H1 (cell line): ENCODE measurements at regions not wholly inside any gene's neighbourhood (a gene's known extent, or its start where the extent isn't known, plus 50 kb on each side); places are given as distances from the start of the nearest gene placed in this dataset.

Experiments
- CTCF ChIA-PET: fragments of 300-600 bp; sonication (Branson Sonifier 250); formaldehyde crosslinking; loops from one replicate; lab custom pipeline; 2021; ENCODE audit not compliant: partially characterized antibody; lab: Charles Lee
- POLR2A ChIA-PET: fragments of 300-600 bp; sonication (Branson Sonifier 250); formaldehyde crosslinking; loops from one replicate; lab custom pipeline; 2021; ENCODE audit warnings: inconsistent platforms; ENCODE audit not compliant: partially characterized antibody; lab: Charles Lee
- DNase-seq, 2 experiments: peaks; one replicate each; pipeline versions ENCODE4 v3.0.0 to v3.0.0-alpha.2; 2010 to 2022; ENCODE audit warnings: low spot score in 2 of 2, low read depth in 1 of 2, mixed read lengths in 1 of 2
- FAIRE-seq: peaks from 2 replicates; lab custom pipeline; 2011; peaks lifted over from hg19 to GRCh38; lab: Jason Lieb, UNC
- H2AFZ ChIP-seq: 2 replicates; pipeline ENCODE4 v1.8.1; 2012; ENCODE audit warnings: low read length, inconsistent platforms
- H2AK5ac ChIP-seq: 2 replicates; pipeline ENCODE4 v1.6.1; 2013; ENCODE audit warnings: low read depth, low read length
- H2BK120ac ChIP-seq: replicated peaks from 2 replicates; pipeline ENCODE3; 2013; ENCODE audit warnings: low read depth, low read length, inconsistent platforms
- H2BK12ac ChIP-seq: 2 replicates; pipeline ENCODE4 v1.6.1; 2013; ENCODE audit warnings: low read depth, low read length
- H2BK15ac ChIP-seq: 2 replicates; pipeline ENCODE4 v1.6.1; 2013; ENCODE audit warnings: low read length
- H2BK20ac ChIP-seq: 2 replicates; pipeline ENCODE4 v1.6.1; 2013; ENCODE audit warnings: low read length
- H2BK5ac ChIP-seq: 2 replicates; pipeline ENCODE4 v1.6.1; 2013; ENCODE audit warnings: low read depth, low read length
- H3K14ac ChIP-seq: 2 replicates; pipeline ENCODE4 v1.6.1; 2013; ENCODE audit warnings: inconsistent platforms; ENCODE audit not compliant: insufficient read length
- H3K18ac ChIP-seq: 2 replicates; pipeline ENCODE4 v1.6.1; 2013; ENCODE audit warnings: low read length; ENCODE audit errors: extremely low read depth
- H3K23ac ChIP-seq: 2 replicates; pipeline ENCODE4 v1.6.1; 2013; ENCODE audit warnings: inconsistent platforms; ENCODE audit not compliant: insufficient read length
- H3K23me2 ChIP-seq: 2 replicates; pipeline ENCODE4 v1.6.1; 2013; ENCODE audit warnings: low read depth, low read length
- H3K27ac ChIP-seq: 2 replicates; pipeline ENCODE4 v1.6.1; 2011; ENCODE audit warnings: low read depth, low read length, inconsistent platforms
- H3K27me3 ChIP-seq, 4 experiments: replicated peaks in 1 of 4; 1 replicate in 1 of 4; 2 replicates in 3 of 4; pipeline versions ENCODE4 v1.6.1 to v1.8.1; 2011 to 2013; ENCODE audit warnings: low read length in 3 of 4, mild to moderate bottlenecking in 3 of 4, inconsistent platforms in 2 of 4, mixed read lengths in 2 of 4, moderate library complexity in 1 of 4; ENCODE audit not compliant: control insufficient read depth in 3 of 4, insufficient read depth in 3 of 4; ENCODE audit errors: extremely low read depth in 1 of 4
- H3K36me3 ChIP-seq, 4 experiments: 2 replicates each; pipeline versions ENCODE4 v1.6.1 to v1.8.1; 2011 to 2013; ENCODE audit warnings: mild to moderate bottlenecking in 4 of 4, low read length in 3 of 4, moderate library complexity in 2 of 4, control low read depth in 1 of 4, inconsistent platforms in 1 of 4; ENCODE audit not compliant: insufficient read depth in 4 of 4, control insufficient read depth in 2 of 4
- H3K4ac ChIP-seq: replicated peaks from 2 replicates; pipeline ENCODE3; 2013; ENCODE audit warnings: low read length, low read depth, mixed read lengths, inconsistent platforms; ENCODE audit not compliant: insufficient read length
- H3K4me1 ChIP-seq, 4 experiments: replicated peaks in 1 of 4; 1 replicate in 1 of 4; 2 replicates in 3 of 4; pipeline versions ENCODE4 v1.6.1 to v1.8.1; 2011 to 2013; ENCODE audit warnings: low read length in 3 of 4, inconsistent platforms in 2 of 4, mixed read lengths in 1 of 4; ENCODE audit not compliant: insufficient read depth in 4 of 4, control insufficient read depth in 3 of 4
- H3K4me2 ChIP-seq, 2 experiments: 2 replicates each; pipeline versions ENCODE4 v1.6.1 to v1.8.1; 2011 to 2013; ENCODE audit warnings: low read depth in 2 of 2, low read length in 2 of 2, control low read depth in 1 of 2, inconsistent platforms in 1 of 2, mild to moderate bottlenecking in 1 of 2; ENCODE audit not compliant: insufficient read depth in 1 of 2
- H3K4me3 ChIP-seq, 4 experiments: fragments of 200-600, 300-600 bp in 1 of 4; sonication (generic), shearing (Covaris generic), sonication (Bioruptor Twin) in 1 of 4; 2 replicates each; pipeline versions ENCODE4 v1.5.1 to v1.8.1; 2011 to 2016; ENCODE audit warnings: low read length in 4 of 4, low read depth in 3 of 4, control low read depth in 2 of 4, inconsistent platforms in 2 of 4, mild to moderate bottlenecking in 2 of 4, mixed read lengths in 1 of 4, moderate library complexity in 1 of 4; ENCODE audit not compliant: insufficient read depth in 2 of 4; ENCODE audit errors: extremely low read depth in 1 of 4
- H3K56ac ChIP-seq: replicated peaks from 2 replicates; pipeline ENCODE3; 2013; ENCODE audit warnings: low read depth, mild to moderate bottlenecking, mixed read lengths, low read length, inconsistent platforms; ENCODE audit not compliant: insufficient read length
- H3K79me1 ChIP-seq: 2 replicates; pipeline ENCODE4 v1.6.1; 2013; ENCODE audit warnings: low read depth, low read length, control low read depth
- H3K79me2 ChIP-seq, 2 experiments: 2 replicates each; pipeline versions ENCODE4 v1.6.1 to v1.8.1; 2012 to 2013; ENCODE audit warnings: low read length in 2 of 2, mild to moderate bottlenecking in 2 of 2, inconsistent platforms in 1 of 2; ENCODE audit not compliant: insufficient read depth in 2 of 2, control insufficient read depth in 1 of 2
- H3K9ac ChIP-seq, 4 experiments: replicated peaks in 1 of 4; 1 replicate in 1 of 4; 2 replicates in 3 of 4; pipeline versions ENCODE4 v1.6.1 to v1.8.1; 2011 to 2013; ENCODE audit warnings: low read depth in 3 of 4, low read length in 3 of 4, control low read depth in 2 of 4, mild to moderate bottlenecking in 2 of 4, moderate library complexity in 2 of 4, inconsistent platforms in 1 of 4; ENCODE audit errors: extremely low read depth in 1 of 4
- H3K9me3 ChIP-seq, 2 experiments: 2 replicates each; pipeline versions ENCODE4 v1.6.1 to v1.8.1; 2012 to 2013; ENCODE audit warnings: mild to moderate bottlenecking in 2 of 2, moderate library complexity in 2 of 2, control low read depth in 1 of 2, inconsistent platforms in 1 of 2, low read depth in 1 of 2, low read length in 1 of 2, mixed read lengths in 1 of 2; ENCODE audit not compliant: insufficient read depth in 2 of 2
- H4K20me1 ChIP-seq, 2 experiments: replicated peaks in 1 of 2; 2 replicates each; pipeline versions ENCODE3 to v1.8.1; 2011 to 2013; ENCODE audit warnings: inconsistent platforms in 2 of 2, low read length in 2 of 2, mild to moderate bottlenecking in 1 of 2; ENCODE audit not compliant: insufficient read depth in 2 of 2, control insufficient read depth in 1 of 2
- H4K5ac ChIP-seq: 2 replicates; pipeline ENCODE4 v1.6.1; 2013; ENCODE audit warnings: low read length, low read depth, mixed read lengths, inconsistent platforms; ENCODE audit not compliant: insufficient read length
- H4K8ac ChIP-seq: 2 replicates; pipeline ENCODE4 v1.8.0; 2013; ENCODE audit warnings: mild to moderate bottlenecking, moderate library complexity, low read length, inconsistent platforms; ENCODE audit not compliant: insufficient read depth; ENCODE audit errors: extremely low read depth
- H4K91ac ChIP-seq: replicated peaks from 2 replicates; pipeline ENCODE3; 2013; ENCODE audit warnings: low read length, mixed read lengths, inconsistent platforms; ENCODE audit not compliant: insufficient read length
- ASH2L ChIP-seq: fragments of 200-600, 300-600 bp; sonication (generic); IDR thresholded peaks from one replicate; pipeline ENCODE4 v1.7.1; 2017; ENCODE audit warnings: low read length
- GABPA ChIP-seq: IDR thresholded peaks from 2 replicates; pipeline ENCODE4 v1.6.1; 2011; ENCODE audit warnings: mild to moderate bottlenecking, low read length, moderate library complexity, borderline replicate concordance; ENCODE audit not compliant: insufficient read depth
- GTF2F1 ChIP-seq: IDR thresholded peaks from 2 replicates; pipeline ENCODE4 v1.6.1; 2012; ENCODE audit warnings: low read depth, low read length, improper control_type of control experiment, borderline replicate concordance
- JUN ChIP-seq: IDR thresholded peaks from 2 replicates; pipeline ENCODE4 v1.6.1; 2011; ENCODE audit warnings: low read depth, mild to moderate bottlenecking, improper control_type of control experiment, low read length
- KDM4A ChIP-seq: IDR thresholded peaks from one replicate; pipeline ENCODE4 v1.7.1; 2012; ENCODE audit warnings: low read depth, mild to moderate bottlenecking, moderate library complexity, low read length, inconsistent platforms; ENCODE audit not compliant: severe bottlenecking
- NANOG ChIP-seq: IDR thresholded peaks from 2 replicates; pipeline ENCODE4 v1.6.1; 2011; ENCODE audit warnings: low read length, low read depth, mild to moderate bottlenecking, inconsistent platforms; ENCODE audit not compliant: insufficient read depth, poor library complexity, severe bottlenecking
- POLR2A ChIP-seq, 2 experiments: IDR thresholded peaks; 1 replicate in 1 of 2; 2 replicates in 1 of 2; pipeline ENCODE4 v1.6.1; 2011; ENCODE audit warnings: low read depth in 2 of 2, low read length in 2 of 2, mild to moderate bottlenecking in 2 of 2; ENCODE audit errors: control extremely low read depth in 1 of 2
- RAD21 ChIP-seq, 2 experiments: IDR thresholded peaks in 1 of 2; conservative IDR thresholded peaks in 1 of 2; 2 replicates each; pipeline ENCODE4 v1.6.1; 2011; ENCODE audit warnings: low read depth in 2 of 2, low read length in 2 of 2, improper control_type of control experiment in 1 of 2, inconsistent platforms in 1 of 2, mild to moderate bottlenecking in 1 of 2, moderate library complexity in 1 of 2
- RBBP5 ChIP-seq: IDR thresholded peaks from 2 replicates; pipeline ENCODE4 v1.7.1; 2012; ENCODE audit warnings: low read depth, mild to moderate bottlenecking, inconsistent platforms, low read length, moderate library complexity, borderline replicate concordance
- RNF2 ChIP-seq: fragments of 200-900, 300-1000 bp; sonication (generic); IDR thresholded peaks from 2 replicates; pipeline ENCODE4 v1.7.1; 2016; ENCODE audit warnings: borderline replicate concordance, low read depth, mild to moderate bottlenecking, antibody characterized with exemption, low read length; ENCODE audit not compliant: poor library complexity, severe bottlenecking; ENCODE audit errors: missing control alignments
- SAP30 ChIP-seq: fragments of 300-600 bp; sonication (generic); IDR thresholded peaks from 2 replicates; pipeline ENCODE4 v1.7.1; 2012; ENCODE audit warnings: low read length, moderate library complexity, mild to moderate bottlenecking, inconsistent platforms; ENCODE audit not compliant: insufficient read depth, insufficient replicate concordance
- SIRT6 ChIP-seq: IDR thresholded peaks from one replicate; pipeline ENCODE4 v1.7.1; 2012; ENCODE audit warnings: low read length, inconsistent platforms
- SUZ12 ChIP-seq: fragments of 200-600 bp; sonication (generic); IDR thresholded peaks from 2 replicates; pipeline ENCODE4 v1.6.1; 2012; ENCODE audit warnings: mild to moderate bottlenecking, inconsistent platforms, low read length, moderate library complexity, mixed read lengths
- TEAD4 ChIP-seq: IDR thresholded peaks from 2 replicates; pipeline ENCODE4 v1.6.1; 2012; ENCODE audit warnings: low read depth, low read length, inconsistent platforms, mixed read lengths
- WGBS, 2 experiments: shearing (Covaris generic) in 1 of 2; methylation state at CpG; one replicate each; pipeline versions ENCODE4 v1.1.6 to v1.1.7; 2013 to 2015; ENCODE audit warnings: low lambda C conversion rate in 2 of 2, mixed read lengths in 2 of 2, inconsistent platforms in 1 of 2, low coverage in 1 of 2, missing lambda C conversion rate in 1 of 2; ENCODE audit not compliant: insufficient replicate concordance in 2 of 2, insufficient coverage in 1 of 2, insufficient read length in 1 of 2; ENCODE audit errors: extremely low coverage in 1 of 2, missing lambda C conversion rate in 1 of 2; 5-methylcytosine and 5-hydroxymethylcytosine counted together

- Histone ChIP-seq H3K36me3 (no peaks in the 10 kb centered on the region), H2AFZ (no peak overlapping the region), H3K23me2 (no peaks in the 10 kb centered on the region), H4K20me1 (no peaks in the 10 kb centered on the region), H2BK12ac (no peak overlapping the region), H3K9me3 (no peaks in the 10 kb centered on the region), H2BK120ac (no peak overlapping the region), H3K4me1 (no peaks in the 10 kb centered on the region; a peak in 1 of 7 replicates), H3K4me2 (no peak overlapping the region), H3K27me3 (no peaks in the 10 kb centered on the region), H3K18ac (no peak overlapping the region), H4K8ac (no peak overlapping the region), H3K4me3 (no peak overlapping the region), H4K91ac (no peak overlapping the region), H2BK20ac (no peak overlapping the region), H3K27ac (no peak overlapping the region), H3K9ac (no peak overlapping the region), H3K14ac (no peak overlapping the region), H3K79me1 (no peaks in the 10 kb centered on the region), H2AK5ac (no peak overlapping the region), H4K5ac (no peak overlapping the region), H3K79me2 (no peaks in the 10 kb centered on the region), H3K23ac (no peak overlapping the region), H3K4ac (no peak overlapping the region), H2BK15ac (no peak overlapping the region), H3K56ac (no peak overlapping the region), H2BK5ac (no peak overlapping the region)
- no peak for DNase-seq
- TF ChIP-seq GABPA (no peak), KDM4A (no peak), TEAD4 (no peak), RAD21 (IDR thresholded peaks at IDR 0.05 in 1 of 2, conservative IDR thresholded peaks at IDR 0.05 in 1 of 2; ENCODE audit: low read depth in 2 of 2, low read length in 2 of 2) (no peak), NANOG (no peak), RBBP5 (no peak), RNF2 (no peak), SIRT6 (no peak), ASH2L (no peak), POLR2A (IDR thresholded peaks at IDR 0.05; ENCODE audit: control extremely low read depth in 1 of 2, low read depth in 2 of 2, low read length in 2 of 2) (no peak), JUN (no peak), SUZ12 (no peak), SAP30 (no peak), GTF2F1 (no peak)
- ChIA-PET POLR2A (no interaction called here), CTCF (interaction anchor here (0.8 kb wide), 1 partner anchor 493 kb away, joined by 3 read pairs; no protein-coding TSS in a partner anchor)
- FAIRE-seq, result peak; percentile 50
- WGBS, 2 experiments, result 86% methylated on average over 2 of the region's 2 CpGs; no CpG with 5 or more reads in 1 of the 2 experiments
These were observed 464.7 kb upstream of the RORB start for GRCh38 chr9:74032421-74032820.
